Activated naive CD4-positive, alpha-beta T cell treated with anti-CD3 and anti-CD28 coated beads, Interleukin-2, amount 50 U/mL, for 72 hours (primary cell): ENCODE measurements at regions not wholly inside any gene's neighbourhood (a gene's known extent, or its start where the extent isn't known, plus 50 kb on each side); places are given as distances from the start of the nearest gene placed in this dataset.

Experiments used
- ATAC-seq, 2 donors: fragments of 150-1000 bp; cut with Tn5 transposase; 2 replicates each; pipeline ENCODE4 v1.10.0; 2021; ENCODE audit warnings: mild to moderate bottlenecking in 2 of 2, moderate library complexity in 2 of 2
- DNase-seq, 2 donors: peaks; one replicate each; pipeline ENCODE4 v3.0.0; 2021 to 2022; ENCODE audit warnings: low spot score in 2 of 2
- H3K27ac Mint-ChIP-seq, 2 donors: one replicate each; pipeline ENCODE4 v1.8.0; 2022; ENCODE audit warnings: mild to moderate bottlenecking in 2 of 2, mixed read lengths in 2 of 2
- H3K36me3 Mint-ChIP-seq, 2 donors: one replicate each; pipeline ENCODE4 v1.8.0; 2022; ENCODE audit warnings: mixed read lengths in 2 of 2
- H3K9me3 Mint-ChIP-seq, 2 donors: one replicate each; pipeline ENCODE4 v1.8.0; 2022; ENCODE audit warnings: mixed read lengths in 2 of 2

- Mint-ChIP-seq H3K36me3 (peaks cover 0 to 6% of the 10 kb centered on the region in 2 donors), H3K9me3 (no peaks in the 10 kb centered on the region), H3K27ac (no peak overlapping the region)
- ATAC-seq (no peak), DNase-seq (no peak)
These were observed 55.1 kb upstream of the LAMA2 start for GRCh38 chr6:128827675-128828464.

GRCh38 chr6:128826606-128827005 is 56.3 kb upstream of the LAMA2 start:
- Mint-ChIP-seq H3K36me3 (peaks cover 0 to 6% of the 10 kb centered on the region in 2 donors), H3K27ac (no peak overlapping the region)

DNA sequence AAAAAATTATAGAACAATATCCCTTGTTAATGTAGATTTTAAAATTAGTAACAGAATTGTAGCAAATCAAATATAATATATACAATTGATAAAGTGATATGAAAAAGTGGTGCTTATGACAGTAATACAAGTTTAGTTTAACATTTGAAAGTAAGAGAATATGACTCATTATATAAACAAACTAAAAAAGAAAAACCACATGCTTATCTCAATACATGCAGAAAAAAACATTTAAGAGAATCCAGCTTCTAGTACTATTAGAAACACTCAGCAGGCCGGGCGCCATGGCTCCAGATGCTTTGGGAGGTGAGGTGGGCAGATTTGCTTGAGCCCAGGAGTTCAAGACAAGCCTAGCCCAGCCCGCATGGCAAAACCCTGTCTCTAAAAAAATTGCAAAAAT is 60.7 kb upstream of the LAMA2 start:
- Mint-ChIP-seq H3K36me3 (no peaks in the 10 kb centered on the region), H3K27ac (no peak overlapping the region), H3K9me3 (no peaks in the 10 kb centered on the region)
- ATAC-seq (no peak), DNase-seq (no peak)

More at GRCh38 chr6:128826606-128827005, 56.3 kb upstream of the LAMA2 start:
- no peak for DNase-seq
- ATAC-seq: no peak
- no peaks in the 10 kb centered on the region for H3K9me3 Mint-ChIP-seq

DNA sequence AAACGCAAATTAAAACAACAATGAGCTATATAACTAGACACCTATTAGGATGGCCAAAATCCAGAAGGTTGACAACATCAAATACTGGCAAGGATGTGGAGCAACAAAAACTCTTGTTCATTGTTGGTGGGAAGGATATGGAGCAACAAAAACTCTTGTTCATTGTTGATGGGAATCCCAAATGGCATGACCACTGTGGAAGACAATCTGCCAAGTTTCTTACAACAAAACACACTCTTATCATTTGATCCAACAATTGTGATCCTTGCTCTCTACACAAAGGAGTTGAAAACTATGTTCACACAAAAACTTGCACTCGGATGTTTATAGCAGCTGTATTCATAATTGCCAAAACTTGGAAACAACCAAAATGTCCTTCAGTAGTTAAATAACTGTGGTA is 61.8 kb upstream of the LAMA2 start:
- Mint-ChIP-seq H3K27ac (no peak overlapping the region), H3K36me3 (no peaks in the 10 kb centered on the region), H3K9me3 (no peaks in the 10 kb centered on the region)
- DNase-seq (no peak), ATAC-seq (no peak)

- ATAC-seq: no peak
- Mint-ChIP-seq H3K9me3 (no peaks in the 10 kb centered on the region), H3K36me3 (no peaks in the 10 kb centered on the region), H3K27ac (no peak overlapping the region)
- DNase-seq: no peak
These were observed 74.1 kb upstream of the LAMA2 start for GRCh38 chr6:128808856-128809255.

- Mint-ChIP-seq H3K27ac (no peak overlapping the region), H3K9me3 (no peaks in the 10 kb centered on the region), H3K36me3 (no peaks in the 10 kb centered on the region)
- DNase-seq: no peak
- no peak for ATAC-seq
These were observed 75.4 kb upstream of the LAMA2 start for GRCh38 chr6:128807577-128807976.

GRCh38 chr6:128806261-128806660 is 76.7 kb upstream of the LAMA2 start:
- no peaks in the 10 kb centered on the region for H3K36me3 Mint-ChIP-seq
- ATAC-seq (no peak), DNase-seq (no peak)
- no peaks in the 10 kb centered on the region for H3K9me3 Mint-ChIP-seq
- no peak overlapping the region for H3K27ac Mint-ChIP-seq

DNA sequence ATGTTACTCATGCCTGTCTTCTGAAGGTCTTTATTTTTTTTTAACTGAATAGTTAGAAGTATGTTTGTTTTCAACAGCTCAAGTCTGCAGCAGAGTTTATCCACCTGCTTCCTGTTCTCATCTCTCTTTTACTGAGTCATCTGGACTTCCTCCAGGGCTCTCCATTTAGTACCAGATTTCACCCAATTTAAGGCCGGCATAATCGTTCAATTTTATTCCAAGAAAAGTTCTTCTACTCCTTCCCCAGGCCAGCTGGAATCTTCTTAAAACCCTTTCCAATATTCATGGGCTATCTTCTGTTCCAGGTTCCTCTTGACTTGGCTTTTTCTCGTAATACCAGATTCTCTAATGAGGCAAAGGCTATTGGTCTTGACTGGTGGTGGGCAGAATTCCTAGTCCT is 79.0 kb upstream of the LAMA2 start:
- DNase-seq (no peak), ATAC-seq (no peak)
- no peak overlapping the region for H3K27ac Mint-ChIP-seq
- no peaks in the 10 kb centered on the region for H3K9me3 Mint-ChIP-seq
- no peaks in the 10 kb centered on the region for H3K36me3 Mint-ChIP-seq

- ATAC-seq (no peak), DNase-seq (no peak)
- Mint-ChIP-seq H3K9me3 (no peaks in the 10 kb centered on the region), H3K27ac (no peak overlapping the region), H3K36me3 (no peaks in the 10 kb centered on the region)
These were observed 81.3 kb upstream of the LAMA2 start for GRCh38 chr6:128801621-128802020.

- Mint-ChIP-seq H3K27ac (no peak overlapping the region), H3K9me3 (peaks cover 5 to 10% of the 10 kb centered on the region in 2 donors), H3K36me3 (no peaks in the 10 kb centered on the region)
- DNase-seq (no peak), ATAC-seq (no peak)
These were observed 98.7 kb upstream of the LAMA2 start for GRCh38 chr6:128784266-128784665.

GRCh38 chr6:128768187-128768586 is 114.8 kb upstream of the LAMA2 start:
- no peaks in the 10 kb centered on the region for H3K36me3 Mint-ChIP-seq
- DNase-seq (no peak), ATAC-seq (no peak)
- H3K27ac Mint-ChIP-seq: no peak overlapping the region
- H3K9me3 Mint-ChIP-seq: peaks cover 8 to 11% of the 10 kb centered on the region in 2 donors

GRCh38 chr6:128767705-128768104 is 115.2 kb upstream of the LAMA2 start:
- no peak overlapping the region for H3K27ac Mint-ChIP-seq
- ATAC-seq: no peak
- peaks cover 8 to 11% of the 10 kb centered on the region in 2 donors for H3K9me3 Mint-ChIP-seq
- DNase-seq: no peak
- no peaks in the 10 kb centered on the region for H3K36me3 Mint-ChIP-seq

DNA sequence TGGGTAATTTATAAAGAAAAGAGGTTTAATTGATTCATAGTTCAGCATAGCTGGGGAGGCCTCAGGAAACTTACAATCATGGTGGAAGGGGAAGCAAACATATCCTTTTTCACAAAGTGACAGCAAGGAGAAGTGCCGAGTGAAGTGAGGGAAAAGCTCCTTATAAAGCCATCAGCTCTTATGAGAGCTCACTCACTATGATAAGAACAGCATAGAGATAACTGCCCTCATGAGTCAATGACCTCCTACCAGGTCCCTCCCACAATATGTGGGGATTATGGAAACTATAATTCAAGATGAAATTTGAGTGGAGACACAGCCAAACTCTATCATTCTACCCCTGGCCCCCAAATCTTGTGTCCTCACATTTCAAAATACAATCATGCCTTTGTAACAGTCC is 115.8 kb upstream of the LAMA2 start:
- Mint-ChIP-seq H3K36me3 (no peaks in the 10 kb centered on the region), H3K9me3 (peaks cover 8 to 11% of the 10 kb centered on the region in 2 donors), H3K27ac (no peak overlapping the region)
- ATAC-seq (no peak), DNase-seq (no peak)

DNA sequence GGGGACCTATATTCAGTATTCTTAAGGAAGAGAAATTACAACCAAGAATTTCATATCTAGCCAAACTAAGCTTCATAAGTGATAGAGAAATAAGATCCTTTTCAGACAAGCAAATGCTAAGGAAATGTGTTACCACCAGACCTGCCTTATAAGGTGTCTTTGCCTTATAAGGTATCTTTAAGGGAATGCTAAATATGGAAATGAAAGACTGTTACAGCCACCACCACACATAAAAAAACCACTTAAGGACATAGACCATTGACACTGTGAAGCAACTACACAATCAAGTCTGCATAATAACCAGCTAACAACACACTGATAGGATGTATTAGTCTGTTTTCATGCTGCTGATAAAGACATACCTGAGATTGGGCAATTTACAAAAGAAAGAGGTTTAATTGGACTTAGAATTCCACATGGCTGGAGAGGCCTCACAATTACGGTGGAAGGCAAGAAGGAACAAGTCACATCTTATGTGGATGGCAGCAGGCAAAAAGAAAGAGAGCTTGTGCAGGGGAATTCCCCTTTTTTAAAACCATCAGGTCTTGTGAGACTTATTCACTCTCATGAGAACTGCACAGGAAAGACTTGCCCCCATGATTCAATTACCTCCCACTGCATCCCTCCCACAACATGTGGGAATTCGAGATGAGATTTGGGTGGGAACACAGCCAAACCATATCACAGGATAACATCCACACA is 119.2 kb upstream of the LAMA2 start:
- H3K9me3 Mint-ChIP-seq: peaks cover 4 to 6% of the 10 kb centered on the region in 2 donors
- ATAC-seq (no peak), DNase-seq (no peak)
- no peaks in the 10 kb centered on the region for H3K36me3 Mint-ChIP-seq
- H3K27ac Mint-ChIP-seq: no peak overlapping the region

DNA sequence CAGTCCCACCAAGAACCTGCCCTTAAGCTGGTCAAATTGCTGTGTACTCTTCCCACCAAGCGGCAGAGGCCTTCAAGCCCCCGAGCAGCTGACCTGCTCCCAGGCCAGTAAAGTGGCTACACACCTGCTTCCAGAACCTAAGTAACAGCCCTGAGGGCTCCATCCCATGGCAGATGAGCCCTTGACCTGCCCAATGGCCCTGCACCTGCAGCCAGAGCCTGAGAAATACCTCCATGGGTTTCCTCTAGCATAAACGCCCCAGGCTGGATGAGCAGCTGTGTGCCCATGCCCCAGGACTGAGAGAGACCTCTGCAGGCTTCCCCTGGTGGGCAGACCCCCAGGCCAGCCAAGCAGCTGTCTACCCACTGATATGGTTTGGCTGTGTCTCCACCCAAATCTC is 123.0 kb upstream of the LAMA2 start:
- DNase-seq (no peak), ATAC-seq (no peak)
- H3K27ac Mint-ChIP-seq: no peak overlapping the region
- no peaks in the 10 kb centered on the region for H3K36me3 Mint-ChIP-seq
- H3K9me3 Mint-ChIP-seq: no peaks in the 10 kb centered on the region

DNA sequence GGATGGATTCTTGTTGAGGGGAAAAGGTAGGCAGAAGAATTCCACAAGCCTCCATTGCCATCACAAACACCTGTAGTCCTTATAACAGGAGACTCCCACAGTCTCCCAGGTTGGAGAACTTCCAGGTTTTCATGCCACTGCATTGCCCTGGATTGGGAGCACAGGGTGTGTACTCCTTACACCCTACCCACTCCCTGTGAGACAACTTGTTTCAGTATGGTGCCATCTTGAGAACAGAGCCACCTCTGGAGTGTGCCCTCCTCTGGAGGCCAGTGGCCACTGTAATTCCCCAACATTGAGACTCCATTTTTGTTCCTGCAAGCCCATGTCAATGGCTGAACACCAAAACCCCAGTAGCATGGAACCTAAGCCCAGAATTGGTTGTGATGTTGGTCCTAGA is 123.5 kb upstream of the LAMA2 start:
- no peaks in the 10 kb centered on the region for H3K36me3 Mint-ChIP-seq
- H3K27ac Mint-ChIP-seq: no peak overlapping the region
- ATAC-seq: no peak
- no peaks in the 10 kb centered on the region for H3K9me3 Mint-ChIP-seq
- no peak for DNase-seq

GRCh38 chr6:128757961-128758360 is 125.0 kb upstream of the LAMA2 start:
- DNase-seq: no peak
- no peaks in the 10 kb centered on the region for H3K36me3 Mint-ChIP-seq
- ATAC-seq: no peak
- H3K27ac Mint-ChIP-seq: no peak overlapping the region
- H3K9me3 Mint-ChIP-seq: no peaks in the 10 kb centered on the region

DNA sequence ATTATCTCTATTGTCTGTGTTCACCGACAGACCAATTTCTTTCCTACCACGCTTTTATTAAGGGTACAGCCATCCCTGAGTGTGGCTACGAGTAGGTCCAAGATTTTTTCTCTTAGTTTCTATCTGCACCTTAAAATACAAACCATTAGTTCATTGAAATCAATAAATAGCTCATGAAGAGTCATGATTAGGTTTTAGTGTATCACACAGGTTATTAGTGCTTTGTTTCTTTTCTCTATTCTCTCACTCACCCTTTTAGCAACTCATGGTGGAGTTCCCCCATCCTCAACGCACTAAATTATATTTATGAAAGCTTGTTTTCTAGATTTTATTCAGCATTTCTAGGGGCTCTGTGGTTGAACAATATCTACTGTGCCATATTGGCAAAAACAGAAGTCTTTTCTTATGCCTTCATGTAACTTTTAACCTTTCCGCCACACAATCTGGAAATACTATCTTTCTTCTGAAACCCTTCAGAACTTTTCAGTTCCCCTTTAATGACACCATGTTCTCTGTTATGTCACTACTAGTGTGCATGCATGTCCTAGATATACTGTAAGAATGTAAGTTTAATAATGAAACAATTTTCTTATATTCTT is 128.2 kb upstream of the LAMA2 start:
- DNase-seq (no peak), ATAC-seq (no peak)
- Mint-ChIP-seq H3K9me3 (no peaks in the 10 kb centered on the region), H3K27ac (no peak overlapping the region), H3K36me3 (no peaks in the 10 kb centered on the region)
